Astrocyte of the cerebellum (primary cell): ENCODE measurements at regions not wholly inside any gene's neighbourhood (a gene's known extent, or its start where the extent isn't known, plus 50 kb on each side); places are given as distances from the start of the nearest gene placed in this dataset.

Experiments
- DNase-seq: peaks from one replicate; pipeline ENCODE4 v3.0.0-alpha.2; 2011; ENCODE audit warnings: low read depth
- H3K4me3 ChIP-seq: 2 replicates; pipeline ENCODE4 v1.5.1; 2011; ENCODE audit warnings: mild to moderate bottlenecking, low read depth, low read length, moderate library complexity
- CTCF ChIP-seq: IDR thresholded peaks from 2 replicates; pipeline ENCODE4 v1.5.1; 2012; ENCODE audit warnings: low read length, low read depth, moderate library complexity, mild to moderate bottlenecking; ENCODE audit errors: missing control alignments
- in situ Hi-C: cut with HindIII; loops from 2 replicates; pipeline ENCODE4 v1.10.0; 2017; ENCODE audit warnings: low sequenced_read_pairs

GRCh38 chr10:43825421-43825820 is 176.7 kb upstream of the ZNF32 start:
- no peak for TF ChIP-seq CTCF
- no peak for DNase-seq
- in situ Hi-C loops: no loop called here
- no peak overlapping the region for H3K4me3 ChIP-seq

- no peak overlapping the region for H3K4me3 ChIP-seq
- in situ Hi-C loops: no loop called here
- no peak for TF ChIP-seq CTCF
- DNase-seq: peak; percentile 47
These were observed 176.3 kb upstream of the ZNF32 start for GRCh38 chr10:43824934-43825333.

GRCh38 chr10:43822631-43823580 is 174.2 kb upstream of the ZNF32 start:
- no peak for DNase-seq

GRCh38 chr10:43821103-43821502 is 172.4 kb upstream of the ZNF32 start:
- H3K4me3 ChIP-seq: no peak overlapping the region
- DNase-seq: no peak
- in situ Hi-C loops: no loop called here
- no peak for TF ChIP-seq CTCF

More at GRCh38 chr10:43822631-43823580, 174.2 kb upstream of the ZNF32 start:
- H3K4me3 ChIP-seq: no peak overlapping the region
- in situ Hi-C loops: no loop called here
- TF ChIP-seq CTCF: no peak

GRCh38 chr10:43820663-43821062 is 172.0 kb upstream of the ZNF32 start:
- no peak for DNase-seq
- in situ Hi-C loops: no loop called here

More at GRCh38 chr10:43820663-43821062, 172.0 kb upstream of the ZNF32 start:
- no peak for TF ChIP-seq CTCF
- H3K4me3 ChIP-seq: no peak overlapping the region
